Mucosa of descending colon (tissue), 3 donors: ENCODE measurements at regions not wholly inside any gene's neighbourhood (a gene's known extent, or its start where the extent isn't known, plus 50 kb on each side); places are given as distances from the start of the nearest gene placed in this dataset.

Experiments
- ATAC-seq: fragments of 200-7000 bp; cut with Tn5 transposase; one replicate; pipeline ENCODE4 v1.9.1; 2020; ENCODE audit warnings: mild to moderate bottlenecking, moderate library complexity
- DNase-seq, 3 donors: peaks; one replicate each; pipeline ENCODE4 v3.0.0-alpha.2; 2020
- H3K36me3 ChIP-seq: fragments of 200-600 bp; one replicate; pipeline ENCODE4 v1.8.0; 2021; ENCODE audit warnings: low read depth, mild to moderate bottlenecking
- H3K4me1 ChIP-seq: fragments of 200-600 bp; one replicate; pipeline ENCODE4 v1.8.0; 2021; ENCODE audit warnings: low read depth, mild to moderate bottlenecking
- H3K4me3 ChIP-seq: fragments of 200-600 bp; one replicate; pipeline ENCODE4 v1.8.0; 2021; ENCODE audit warnings: mild to moderate bottlenecking
- H3K9me3 ChIP-seq: fragments of 200-600 bp; one replicate; pipeline ENCODE4 v1.8.0; 2021; ENCODE audit warnings: mild to moderate bottlenecking
- CTCF ChIP-seq: fragments of 200-600 bp; IDR thresholded peaks from one replicate; pipeline ENCODE4 v1.8.0; 2022; ENCODE audit warnings: antibody characterized with exemption, mild to moderate bottlenecking
- intact Hi-C, 2 donors: fragments of 100-400 bp; cut with DNase I in 1 of 2; cut with micrococcal nuclease in 1 of 2; formaldehyde crosslinking; loops; one replicate each; pipeline versions ENCODE4 v1.11.0 to v1.11.1; 2022; cut with DNase I, micrococcal nuclease
- donor health status: DM: no; HTN: no; CAD: no; lungs with moderate emphysema.
- donor health status: DM: no; HTN: no; CAD: no.
- donor health status: DM: no; HTN: yes; CAD: no.

GRCh38 chr4:89410687-89411086 is 103.1 kb upstream of the GPRIN3 start:
- Histone ChIP-seq H3K4me1 (no peaks in the 10 kb centered on the region), H3K36me3 (no peaks in the 10 kb centered on the region), H3K4me3 (no peak overlapping the region), H3K9me3 (no peaks in the 10 kb centered on the region)
- intact Hi-C loops = no loop called here
- ATAC-seq = no peak
- DNase-seq = no peak
- TF ChIP-seq CTCF = no peak

GRCh38 chr4:89404530-89404929 is 96.9 kb upstream of the GPRIN3 start:
- no peaks in the 10 kb centered on the region for H3K9me3 ChIP-seq
- ATAC-seq (peak; percentile 64), DNase-seq (no peak)
- intact Hi-C loops = no loop called here
- TF ChIP-seq CTCF = no peak
- no peak overlapping the region for H3K4me3 ChIP-seq
- H3K36me3 ChIP-seq = no peaks in the 10 kb centered on the region
- H3K4me1 ChIP-seq = no peaks in the 10 kb centered on the region

- H3K4me1 ChIP-seq = no peaks in the 10 kb centered on the region
- no peak overlapping the region for H3K4me3 ChIP-seq
- ATAC-seq (no peak), DNase-seq (no peak)
- H3K36me3 ChIP-seq = no peaks in the 10 kb centered on the region
- no peak for TF ChIP-seq CTCF
- no peaks in the 10 kb centered on the region for H3K9me3 ChIP-seq
- intact Hi-C loops = no loop called here
Measured at GRCh38 chr4:89403826-89404225, 96.2 kb upstream of the GPRIN3 start.

- Histone ChIP-seq H3K4me3 (no peak overlapping the region), H3K9me3 (no peaks in the 10 kb centered on the region), H3K36me3 (no peaks in the 10 kb centered on the region), H3K4me1 (no peaks in the 10 kb centered on the region)
- DNase-seq = no peak
- TF ChIP-seq CTCF = no peak
- intact Hi-C loops = no loop called here
- no peak for ATAC-seq
Measured at GRCh38 chr4:89400287-89401035, 92.9 kb upstream of the GPRIN3 start.

- no peak for TF ChIP-seq CTCF
- Histone ChIP-seq H3K4me3 (no peak overlapping the region), H3K9me3 (no peaks in the 10 kb centered on the region), H3K36me3 (no peaks in the 10 kb centered on the region), H3K4me1 (no peaks in the 10 kb centered on the region)
- ATAC-seq (no peak), DNase-seq (no peak)
- intact Hi-C loops = no loop called here
Measured at GRCh38 chr4:89398644-89399043, 91.0 kb upstream of the GPRIN3 start.

- Histone ChIP-seq H3K9me3 (no peaks in the 10 kb centered on the region), H3K36me3 (no peaks in the 10 kb centered on the region), H3K4me1 (no peaks in the 10 kb centered on the region), H3K4me3 (no peak overlapping the region)
- no peak for ATAC-seq
- intact Hi-C loops = no loop called here
- DNase-seq = no peak
- TF ChIP-seq CTCF = no peak
Measured at GRCh38 chr4:89398146-89398545, 90.5 kb upstream of the GPRIN3 start.
